Activated B cell treated with CpG ODN at 0.5 μM for 24 hours (primary cell): ENCODE measurements at regions not wholly inside any gene's neighbourhood (a gene's known extent, or its start where the extent isn't known, plus 50 kb on each side); places are given as distances from the start of the nearest gene placed in this dataset.

Experiments used
- ATAC-seq: fragments of 200-7000 bp; cut with Tn5 transposase; one replicate; pipeline ENCODE4 v1.10.0; 2021; ENCODE audit warnings: low read depth, mild to moderate bottlenecking, moderate library complexity
- CTCF ChIA-PET: fragments of 350-600 bp; sonication (Branson Sonifier 250); formaldehyde crosslinking; loops from one replicate; lab custom pipeline; 2021; ENCODE audit warnings: antibody characterized with exemption; lab: Charles Lee
- POLR2A ChIA-PET: fragments of 350-600 bp; sonication (Branson Sonifier 250); formaldehyde crosslinking; loops from one replicate; lab custom pipeline; 2021; ENCODE audit warnings: antibody characterized with exemption; lab: Charles Lee
- DNase-seq: peaks from one replicate; pipeline ENCODE4 v3.0.0; 2022
- H3K27ac Mint-ChIP-seq: one replicate; pipeline ENCODE4 v1.8.0; 2020; ENCODE audit warnings: mixed read lengths
- H3K27me3 Mint-ChIP-seq: one replicate; pipeline ENCODE4 v1.8.0; 2021; ENCODE audit warnings: mixed read lengths
- H3K36me3 Mint-ChIP-seq: one replicate; pipeline ENCODE4 v1.8.0; 2021; ENCODE audit warnings: low read depth, mixed read lengths
- H3K4me1 Mint-ChIP-seq: one replicate; pipeline ENCODE4 v1.8.0; 2021; ENCODE audit warnings: mixed read lengths
- H3K4me3 Mint-ChIP-seq: one replicate; pipeline ENCODE4 v1.8.0; 2020; ENCODE audit warnings: mild to moderate bottlenecking, mixed read lengths
- H3K9me3 Mint-ChIP-seq: one replicate; pipeline ENCODE4 v1.8.0; 2020; ENCODE audit warnings: mixed read lengths
- CTCF ChIP-seq: fragments of 200-600 bp; IDR thresholded peaks from one replicate; pipeline ENCODE4 v1.8.0; 2022; ENCODE audit warnings: antibody characterized with exemption, mild to moderate bottlenecking
- intact Hi-C: fragments of 100-400 bp; cut with micrococcal nuclease; formaldehyde crosslinking; loops from one replicate; pipeline ENCODE4 v1.15.1; 2024

- ChIA-PET POLR2A (no interaction called here), CTCF (interaction anchor here (1.4 to 12.6 kb wide), 5 partner anchors 15 to 565 kb away, joined by 4 to 204 read pairs (median 68); no protein-coding TSS in a partner anchor)
- no peaks in the 10 kb centered on the region for H3K36me3 Mint-ChIP-seq
- H3K4me3 Mint-ChIP-seq: no peak overlapping the region
- no peaks in the 10 kb centered on the region for H3K9me3 Mint-ChIP-seq
- intact Hi-C loops: loop anchor here (5.0 kb wide), 1 partner anchor 1031 kb away; no protein-coding TSS in a partner anchor
- DNase-seq (no peak), ATAC-seq (no peak)
- no peaks in the 10 kb centered on the region for H3K4me1 Mint-ChIP-seq
- peaks cover 6% of the 10 kb centered on the region for H3K27me3 Mint-ChIP-seq
- H3K27ac Mint-ChIP-seq: no peak overlapping the region
- TF ChIP-seq CTCF: no peak
These were observed 180.1 kb upstream of the KBTBD8 start for GRCh38 chr3:66817951-66818557.

GRCh38 chr3:66819993-66820501, 178.1 kb upstream of the KBTBD8 start:
- DNase-seq (no peak), ATAC-seq (no peak)
- POLR2A ChIA-PET: no interaction called here
- H3K27ac Mint-ChIP-seq: no peak overlapping the region
- H3K9me3 Mint-ChIP-seq: no peaks in the 10 kb centered on the region
- TF ChIP-seq CTCF: no peak
- CTCF ChIA-PET: interaction anchor here (1.4 to 12.6 kb wide), 4 partner anchors 8 to 567 kb away, joined by 3 to 204 read pairs (median 36); no protein-coding TSS in a partner anchor
- no peaks in the 10 kb centered on the region for H3K36me3 Mint-ChIP-seq
- H3K4me3 Mint-ChIP-seq: no peak overlapping the region
- peaks cover 6% of the 10 kb centered on the region for H3K27me3 Mint-ChIP-seq
- intact Hi-C loops: loop anchor here (5.0 kb wide), 1 partner anchor 1033 kb away; no protein-coding TSS in a partner anchor
- no peaks in the 10 kb centered on the region for H3K4me1 Mint-ChIP-seq

GRCh38 chr3:66822186-66823008, 175.7 kb upstream of the KBTBD8 start:
- peak; percentile 77 for ATAC-seq
- Mint-ChIP-seq H3K9me3 (no peaks in the 10 kb centered on the region), H3K36me3 (no peaks in the 10 kb centered on the region), H3K4me3 (no peak overlapping the region), H3K27me3 (peaks cover 3% of the 10 kb centered on the region), H3K4me1 (no peaks in the 10 kb centered on the region), H3K27ac (no peak overlapping the region)
- ChIA-PET CTCF (interaction anchor here (0.5 to 12.6 kb wide), 21 partner anchors 8 to 569 kb away, joined by 3 to 204 read pairs (median 4); no protein-coding TSS in a partner anchor), POLR2A (no interaction called here)
- no peak for TF ChIP-seq CTCF
- intact Hi-C loops: loop anchor here (1.0 kb wide), 2 partner anchors 546 to 568 kb away; no protein-coding TSS in a partner anchor
- DNase-seq: peak; percentile 32

GRCh38 chr3:66823009-66823397, 175.1 kb upstream of the KBTBD8 start:
- ChIA-PET CTCF (interaction anchor here (0.5 to 12.6 kb wide), 12 partner anchors 8 to 570 kb away, joined by 3 to 204 read pairs (median 4); no protein-coding TSS in a partner anchor), POLR2A (no interaction called here)
- Mint-ChIP-seq H3K27ac (no peak overlapping the region), H3K9me3 (no peaks in the 10 kb centered on the region), H3K4me3 (no peak overlapping the region), H3K4me1 (no peaks in the 10 kb centered on the region), H3K36me3 (no peaks in the 10 kb centered on the region), H3K27me3 (peaks cover 3% of the 10 kb centered on the region)
- no peak for TF ChIP-seq CTCF
- ATAC-seq: no peak
- DNase-seq: no peak
- intact Hi-C loops: no loop called here
